K562 (cell line): ENCODE measurements at regions not wholly inside any gene's neighbourhood (a gene's known extent, or its start where the extent isn't known, plus 50 kb on each side); places are given as distances from the start of the nearest gene placed in this dataset.

Experiments
- CBX2 ChIP-seq: fragments of 200-600 bp; sonication (generic); IDR thresholded peaks from one replicate; pipeline ENCODE4 v1.6.1; 2012; ENCODE audit warnings: mild to moderate bottlenecking, low read length, inconsistent platforms; ENCODE audit not compliant: insufficient read depth, poor library complexity, severe bottlenecking
- GATA2 ChIP-seq: sonication (generic); formaldehyde crosslinking; IDR thresholded peaks from 2 replicates; pipeline ENCODE4 v1.4.0; 2020; ENCODE audit warnings: mild to moderate bottlenecking, missing genetic modification reagents
- KDM1A ChIP-seq, 2 experiments: fragments of 450-650 bp; IDR thresholded peaks; 2 replicates each; pipeline ENCODE4 v1.6.1; 2016; ENCODE audit warnings: mild to moderate bottlenecking in 2 of 2
- MYC ChIP-seq, 2 experiments: fragments of 250-450 bp in 1 of 2; sonication (Bioruptor Pico) in 1 of 2; IDR thresholded peaks; 2 replicates each; pipeline versions ENCODE4 v1.5.1 to v1.6.1; 2012 to 2021; ENCODE audit warnings: low read depth in 2 of 2, borderline replicate concordance in 1 of 2, improper control_type of control experiment in 1 of 2, low read length in 1 of 2, mild to moderate bottlenecking in 1 of 2, moderate library complexity in 1 of 2
- TAF1 ChIP-seq: IDR thresholded peaks from 2 replicates; pipeline ENCODE4 v1.6.1; 2011; ENCODE audit warnings: mild to moderate bottlenecking, low read length, moderate library complexity; ENCODE audit not compliant: insufficient read depth, control insufficient read depth, severe bottlenecking; ENCODE audit errors: extremely low read depth
- TAF15 ChIP-seq: fragments of 200-400 bp; formaldehyde crosslinking; IDR thresholded peaks from 2 replicates; pipeline ENCODE4 v1.6.1; 2017; ENCODE audit warnings: mild to moderate bottlenecking, low read depth, low read length, moderate library complexity
- ZBTB33 ChIP-seq: sonication (generic); formaldehyde crosslinking; IDR thresholded peaks from 2 replicates; pipeline ENCODE4 v1.8.1; 2023; ENCODE audit warnings: mild to moderate bottlenecking, missing genetic modification reagents

- no peak for TF ChIP-seq KDM1A (IDR thresholded peaks at IDR 0.05)
- TF ChIP-seq MYC (IDR thresholded peaks at IDR 0.05; ENCODE audit: low read depth, low read length) = no peak
- TF ChIP-seq MYC (CRISPR knock-in tag; IDR thresholded peaks at IDR 0.05; ENCODE audit: borderline replicate concordance, low read depth) = no peak
- no peak for TF ChIP-seq GATA2
- TF ChIP-seq ZBTB33 (CRISPR knock-in tag) = no peak
- no peak for TF ChIP-seq TAF1
- TF ChIP-seq TAF15 = no peak
- TF ChIP-seq CBX2 = no peak
Measured at GRCh38 chr16:87542531-87543102, 49.8 kb upstream of the ZCCHC14 start.
